Adrenal gland (tissue), 9 donors: ENCODE measurements at regions not wholly inside any gene's neighbourhood (a gene's known extent, or its start where the extent isn't known, plus 50 kb on each side); places are given as distances from the start of the nearest gene placed in this dataset.

Experiments
- DNase-seq, 7 donors: peaks; one replicate each; pipeline ENCODE4 v3.0.0-alpha.2; 2019 to 2020
- H3K27ac ChIP-seq, 5 donors: fragments of 200-600 bp; sonication (generic) in 4 of 5; 1 replicate in 3 of 5; 2 replicates in 2 of 5; pipeline versions ENCODE4 v1.5.1 to v1.8.0; 2016 to 2020; ENCODE audit warnings: mild to moderate bottlenecking in 1 of 5
- H3K27me3 ChIP-seq: fragments of 200-600 bp; 2 replicates; pipeline ENCODE4 v1.8.0; 2021
- H3K36me3 ChIP-seq, 2 donors: fragments of 200-600 bp; replicated peaks in 1 of 2; 1 replicate in 1 of 2; 2 replicates in 1 of 2; pipeline versions ENCODE4 v1.5.1 to v1.8.0; 2018 to 2022
- H3K4me1 ChIP-seq, 2 donors: fragments of 200-600 bp; replicated peaks in 1 of 2; 1 replicate in 1 of 2; 2 replicates in 1 of 2; pipeline versions ENCODE4 v1.5.1 to v1.8.0; 2018 to 2021
- H3K4me3 ChIP-seq, 4 donors: fragments of 200-600 bp; sonication (generic) in 3 of 4; one replicate each; pipeline ENCODE4 v1.5.1; 2016 to 2018
- H3K9me3 ChIP-seq, 3 donors: fragments of 200-600 bp; sonication (generic) in 1 of 3; replicated peaks in 1 of 3; 1 replicate in 2 of 3; 2 replicates in 1 of 3; pipeline versions ENCODE4 v1.5.1 to v1.8.0; 2016 to 2021
- CTCF ChIP-seq, 6 experiments: fragments of 450-650 bp in 4 of 6; fragments of 200-600 bp in 2 of 6; sonication (generic) in 1 of 6; IDR thresholded peaks; 1 replicate in 5 of 6; 2 replicates in 1 of 6; pipeline versions ENCODE4 v1.5.1 to v1.8.0; 2016 to 2021; ENCODE audit warnings: antibody characterized with exemption in 6 of 6, mild to moderate bottlenecking in 2 of 6, moderate library complexity in 1 of 6
- POLR2A ChIP-seq, 2 donors: fragments of 450-650 bp; IDR thresholded peaks; one replicate each; pipeline ENCODE4 v1.6.1; 2017; ENCODE audit warnings: antibody characterized with exemption in 2 of 2, mild to moderate bottlenecking in 2 of 2, moderate library complexity in 1 of 2
- WGBS, 4 donors: extraction: QIAGEN DNeasy Blood & Tissue Kit in 2 of 4; methylation state at CpG; one replicate each; pipeline versions ENCODE4 v1.1.5 to v1.1.7; 2013 to 2017; 5-methylcytosine and 5-hydroxymethylcytosine counted together
- intact Hi-C, 2 donors: fragments of 100-400 bp; cut with DNase I; formaldehyde crosslinking; loops; one replicate each; pipeline versions ENCODE4 v1.14.1 to v1.15.0; 2022 to 2023
- donor health status: healthy with polysubstance abuse.
- donor health status: Bipolar disorder and iron deficiency.
- donor health status: DM: yes; HTN: yes; CAD: no.
- donor health status: DM: no; HTN: no; CAD: no.
- donor health status: DM: no; HTN: no; CAD: no.

GRCh38 chr14:100392356-100392755 is 69.2 kb downstream of the SLC25A47 start:
- H3K36me3 ChIP-seq, result no peaks in the 10 kb centered on the region
- WGBS, 4 donors, result 73 to 80% (median 75%) methylated on average over 11 of the region's 11 CpGs
- H3K4me1 ChIP-seq, result peaks cover 10 to 35% of the 10 kb centered on the region in 2 donors
- intact Hi-C loops, result no loop called here
- H3K4me3 ChIP-seq, result no peak overlapping the region
- H3K27ac ChIP-seq, result peak overlapping the region in 1 of 5 donors; percentile 74
- H3K27me3 ChIP-seq, result no peaks in the 10 kb centered on the region
- TF ChIP-seq POLR2A (IDR thresholded peaks at IDR 0.05) (no peak), CTCF (IDR thresholded peaks at IDR 0.05) (no peak)
- peak in 1 of 7 donors; percentile 80 for DNase-seq
- no peaks in the 10 kb centered on the region for H3K9me3 ChIP-seq

- DNase-seq, result peak in 1 of 7 donors; percentile 82
- peaks cover 10 to 35% of the 10 kb centered on the region in 2 donors for H3K4me1 ChIP-seq
- TF ChIP-seq POLR2A (IDR thresholded peaks at IDR 0.05) (no peak), CTCF (IDR thresholded peaks at IDR 0.05) (no peak)
- H3K4me3 ChIP-seq, result no peak overlapping the region
- intact Hi-C loops, result no loop called here
- H3K9me3 ChIP-seq, result no peaks in the 10 kb centered on the region
- no peaks in the 10 kb centered on the region for H3K36me3 ChIP-seq
- no peaks in the 10 kb centered on the region for H3K27me3 ChIP-seq
- peak overlapping the region in 1 of 5 donors; percentile 74 for H3K27ac ChIP-seq
- WGBS, 4 donors, result 79 to 89% (median 86%) methylated on average over 10 of the region's 10 CpGs
These were observed 70.2 kb downstream of the SLC25A47 start for GRCh38 chr14:100393362-100393761.

- no peaks in the 10 kb centered on the region for H3K9me3 ChIP-seq
- peaks cover 10 to 30% of the 10 kb centered on the region in 2 donors for H3K4me1 ChIP-seq
- H3K27ac ChIP-seq, result peak overlapping the region in 1 of 5 donors; percentile 74
- DNase-seq, result no peak
- no peaks in the 10 kb centered on the region for H3K27me3 ChIP-seq
- H3K4me3 ChIP-seq, result no peak overlapping the region
- no peaks in the 10 kb centered on the region for H3K36me3 ChIP-seq
- TF ChIP-seq POLR2A (IDR thresholded peaks at IDR 0.05), result no peak
- intact Hi-C loops, result no loop called here
- 94 to 97% (median 95%) methylated on average over 10 to 11 of the region's 11 CpGs for WGBS, 4 donors
These were observed 71.0 kb downstream of the SLC25A47 start for GRCh38 chr14:100393906-100394732.

- intact Hi-C loops, result no loop called here
- TF ChIP-seq POLR2A (IDR thresholded peaks at IDR 0.05) (no peak), CTCF (IDR thresholded peaks at IDR 0.05) (no peak)
- Histone ChIP-seq H3K27ac (peak overlapping the region in 1 of 5 donors; percentile 74), H3K36me3 (no peaks in the 10 kb centered on the region), H3K4me3 (no peak overlapping the region), H3K4me1 (peaks cover 6 to 23% of the 10 kb centered on the region in 2 donors), H3K27me3 (no peaks in the 10 kb centered on the region), H3K9me3 (no peaks in the 10 kb centered on the region)
- 89 to 92% (median 92%) methylated on average over 12 to 14 of the region's 14 CpGs for WGBS, 4 donors
- DNase-seq, result no peak
These were observed 71.9 kb downstream of the SLC25A47 start for GRCh38 chr14:100394886-100395672.
